Lower lobe of right lung (tissue), 2 donors: ENCODE measurements at regions not wholly inside any gene's neighbourhood (a gene's known extent, or its start where the extent isn't known, plus 50 kb on each side); places are given as distances from the start of the nearest gene placed in this dataset.

ENCODE experiments used
- ATAC-seq, 2 donors: fragments of 200-7000 bp; cut with Tn5 transposase; one replicate each; pipeline ENCODE4 v1.9.1; 2020 to 2022; ENCODE audit warnings: mild to moderate bottlenecking in 2 of 2, moderate library complexity in 2 of 2
- DNase-seq: peaks from one replicate; pipeline ENCODE4 v3.0.0-alpha.2; 2020
- H3K27ac ChIP-seq: fragments of 200-600 bp; one replicate; pipeline ENCODE4 v1.8.0; 2022
- H3K27me3 ChIP-seq: fragments of 200-600 bp; one replicate; pipeline ENCODE4 v1.8.0; 2022; ENCODE audit warnings: low read depth
- H3K36me3 ChIP-seq: fragments of 200-600 bp; one replicate; pipeline ENCODE4 v1.8.0; 2022; ENCODE audit warnings: mild to moderate bottlenecking
- H3K4me1 ChIP-seq: fragments of 200-600 bp; one replicate; pipeline ENCODE4 v1.8.0; 2022
- H3K4me3 ChIP-seq: fragments of 200-600 bp; one replicate; pipeline ENCODE4 v1.8.0; 2022; ENCODE audit warnings: mild to moderate bottlenecking
- H3K9me3 ChIP-seq: fragments of 200-600 bp; one replicate; pipeline ENCODE4 v1.8.0; 2022
- intact Hi-C: fragments of 100-400 bp; cut with DNase I; formaldehyde crosslinking; loops from one replicate; pipeline ENCODE4 v1.11.0; 2022
- TF ChIP-seq, protein P1 (sequence below): fragments of 200-600 bp; IDR thresholded peaks from one replicate; pipeline ENCODE4 v1.8.0; 2022; ENCODE audit warnings: antibody characterized with exemption, mild to moderate bottlenecking
- donor health status: DM: no; HTN: yes; CAD: no; lungs with severe emphysema.

DNA sequence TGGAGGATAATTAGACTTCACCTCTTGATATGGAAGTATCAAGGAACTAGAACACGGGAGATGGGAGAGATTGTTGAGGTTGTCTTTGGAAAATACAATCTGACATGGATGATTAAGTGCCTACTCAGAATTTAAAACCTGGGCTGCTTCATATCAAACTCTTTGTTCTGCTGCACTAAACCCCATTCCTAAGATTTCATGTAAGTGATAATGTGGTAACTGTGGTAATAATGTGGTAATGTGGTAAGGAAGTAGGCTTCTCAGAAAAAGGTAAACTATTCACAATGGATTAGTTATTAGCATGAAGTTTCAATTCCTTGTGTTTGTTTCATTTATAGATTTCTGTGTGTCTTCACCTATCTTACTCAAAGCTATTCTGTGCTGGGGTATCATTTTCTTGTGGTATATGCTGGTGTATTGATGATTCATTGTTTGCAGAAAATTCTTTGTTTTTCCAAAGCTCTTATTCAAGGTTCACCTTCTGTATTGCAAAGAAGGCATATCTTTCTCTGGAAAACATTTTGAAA lies 129.9 kb upstream of the TAC1 start:
- H3K4me3 ChIP-seq, result no peak overlapping the region
- H3K36me3 ChIP-seq, result no peaks in the 10 kb centered on the region
- H3K4me1 ChIP-seq, result no peaks in the 10 kb centered on the region
- H3K9me3 ChIP-seq, result no peaks in the 10 kb centered on the region
- ATAC-seq (no peak), DNase-seq (no peak)
- intact Hi-C loops, result no loop called here
- H3K27me3 ChIP-seq, result no peaks in the 10 kb centered on the region
- no peak overlapping the region for H3K27ac ChIP-seq
- TF ChIP-seq, protein P1, sequence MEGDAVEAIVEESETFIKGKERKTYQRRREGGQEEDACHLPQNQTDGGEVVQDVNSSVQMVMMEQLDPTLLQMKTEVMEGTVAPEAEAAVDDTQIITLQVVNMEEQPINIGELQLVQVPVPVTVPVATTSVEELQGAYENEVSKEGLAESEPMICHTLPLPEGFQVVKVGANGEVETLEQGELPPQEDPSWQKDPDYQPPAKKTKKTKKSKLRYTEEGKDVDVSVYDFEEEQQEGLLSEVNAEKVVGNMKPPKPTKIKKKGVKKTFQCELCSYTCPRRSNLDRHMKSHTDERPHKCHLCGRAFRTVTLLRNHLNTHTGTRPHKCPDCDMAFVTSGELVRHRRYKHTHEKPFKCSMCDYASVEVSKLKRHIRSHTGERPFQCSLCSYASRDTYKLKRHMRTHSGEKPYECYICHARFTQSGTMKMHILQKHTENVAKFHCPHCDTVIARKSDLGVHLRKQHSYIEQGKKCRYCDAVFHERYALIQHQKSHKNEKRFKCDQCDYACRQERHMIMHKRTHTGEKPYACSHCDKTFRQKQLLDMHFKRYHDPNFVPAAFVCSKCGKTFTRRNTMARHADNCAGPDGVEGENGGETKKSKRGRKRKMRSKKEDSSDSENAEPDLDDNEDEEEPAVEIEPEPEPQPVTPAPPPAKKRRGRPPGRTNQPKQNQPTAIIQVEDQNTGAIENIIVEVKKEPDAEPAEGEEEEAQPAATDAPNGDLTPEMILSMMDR, result no peak

DNA sequence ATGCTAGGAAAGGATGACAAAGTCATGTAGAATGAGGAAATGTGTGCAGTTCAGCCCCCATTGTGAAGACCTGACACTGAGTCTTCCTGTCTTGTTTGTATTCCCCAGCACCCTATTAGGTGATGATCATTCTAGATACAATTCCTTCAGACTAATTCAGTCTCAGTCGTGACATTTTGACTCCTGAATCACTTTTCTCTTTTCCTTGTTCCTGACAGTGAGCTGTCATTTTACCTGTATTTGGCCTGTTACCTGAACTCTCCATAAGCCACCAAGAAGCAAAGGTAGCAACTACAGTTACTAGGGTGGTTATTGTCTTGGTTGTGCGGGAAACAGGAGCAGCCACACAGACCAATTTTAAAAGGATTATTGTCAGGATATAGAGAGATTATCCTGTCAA lies 111.4 kb upstream of the TAC1 start:
- Histone ChIP-seq H3K27ac (no peak overlapping the region), H3K27me3 (no peaks in the 10 kb centered on the region), H3K4me3 (no peak overlapping the region), H3K4me1 (no peaks in the 10 kb centered on the region), H3K36me3 (no peaks in the 10 kb centered on the region), H3K9me3 (no peaks in the 10 kb centered on the region)
- ATAC-seq (no peak), DNase-seq (no peak)
- TF ChIP-seq, protein P1, result no peak
- intact Hi-C loops, result no loop called here

DNA sequence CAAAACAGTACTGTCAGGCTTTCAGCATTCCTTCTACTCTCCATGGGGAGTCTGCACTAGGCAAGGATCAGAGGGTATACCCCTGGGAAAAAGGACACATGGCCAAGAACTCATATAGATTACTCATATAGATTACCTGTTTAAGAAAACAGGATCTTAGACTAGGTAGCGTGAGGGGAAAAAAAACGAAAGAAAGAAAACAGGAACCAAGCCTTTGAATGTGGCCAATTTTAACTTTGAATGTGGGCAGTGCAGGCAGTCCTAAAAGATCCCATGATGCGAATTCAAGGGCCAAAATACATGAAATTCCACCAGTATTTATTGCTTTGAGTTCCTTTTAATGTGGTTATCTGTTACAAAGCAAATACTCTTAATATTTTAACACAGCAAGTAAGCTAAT lies 108.6 kb upstream of the TAC1 start:
- no peaks in the 10 kb centered on the region for H3K4me1 ChIP-seq
- TF ChIP-seq, protein P1, result no peak
- intact Hi-C loops, result no loop called here

DNA sequence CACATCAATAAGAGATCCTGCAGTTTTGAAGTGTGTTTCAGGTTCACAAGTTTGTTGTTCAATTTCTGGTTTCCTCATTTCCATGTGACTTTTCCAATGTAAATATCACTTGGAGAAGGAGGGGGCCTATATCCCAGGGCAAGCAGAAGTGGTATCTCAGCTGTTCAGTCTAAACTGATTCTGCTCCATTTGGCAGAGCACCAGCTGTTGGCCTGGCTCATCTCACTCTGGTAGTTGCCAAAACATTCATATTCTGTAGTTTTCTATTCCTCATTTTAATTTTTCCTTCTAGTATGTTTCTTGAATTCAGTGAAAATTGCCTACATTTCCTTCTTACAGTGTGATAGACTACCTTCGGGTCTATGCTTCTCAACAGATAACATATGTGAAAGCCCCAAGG lies 101.8 kb upstream of the TAC1 start:
- ATAC-seq, result no peak
- intact Hi-C loops, result no loop called here
- Histone ChIP-seq H3K9me3 (no peaks in the 10 kb centered on the region), H3K27ac (no peak overlapping the region), H3K27me3 (no peaks in the 10 kb centered on the region), H3K36me3 (no peaks in the 10 kb centered on the region), H3K4me3 (no peak overlapping the region), H3K4me1 (no peaks in the 10 kb centered on the region)
- TF ChIP-seq, protein P1, result no peak
- DNase-seq, result no peak

More for the DNA sequence above, 108.6 kb upstream of the TAC1 start:
- Histone ChIP-seq H3K27me3 (no peaks in the 10 kb centered on the region), H3K36me3 (no peaks in the 10 kb centered on the region), H3K4me3 (no peak overlapping the region), H3K9me3 (no peaks in the 10 kb centered on the region), H3K27ac (no peak overlapping the region)
- DNase-seq, result no peak
- ATAC-seq, result no peak

DNA sequence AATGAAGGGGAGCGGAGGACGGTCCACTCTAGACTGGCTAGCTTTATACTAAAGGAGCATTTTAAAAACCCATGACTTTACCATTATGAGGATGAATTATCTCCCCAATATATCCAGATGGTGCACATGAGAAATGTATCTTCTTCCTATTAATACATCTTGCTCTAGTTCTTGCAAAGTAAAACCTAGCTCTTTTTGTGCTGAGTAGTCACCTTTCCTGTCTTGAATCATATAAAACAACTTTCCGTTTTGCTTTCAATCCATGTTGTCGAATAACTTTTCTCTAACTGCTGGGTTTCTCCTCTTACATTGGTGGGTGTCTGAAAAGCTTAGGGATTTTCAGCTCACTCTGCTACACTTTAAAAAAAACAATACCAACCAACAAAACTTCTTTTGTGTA lies 96.3 kb upstream of the TAC1 start:
- intact Hi-C loops, result no loop called here
- ATAC-seq (no peak), DNase-seq (no peak)
- Histone ChIP-seq H3K27ac (no peak overlapping the region), H3K9me3 (no peaks in the 10 kb centered on the region), H3K4me3 (no peak overlapping the region), H3K36me3 (no peaks in the 10 kb centered on the region), H3K27me3 (no peaks in the 10 kb centered on the region), H3K4me1 (no peaks in the 10 kb centered on the region)
- TF ChIP-seq, protein P1, result no peak

DNA sequence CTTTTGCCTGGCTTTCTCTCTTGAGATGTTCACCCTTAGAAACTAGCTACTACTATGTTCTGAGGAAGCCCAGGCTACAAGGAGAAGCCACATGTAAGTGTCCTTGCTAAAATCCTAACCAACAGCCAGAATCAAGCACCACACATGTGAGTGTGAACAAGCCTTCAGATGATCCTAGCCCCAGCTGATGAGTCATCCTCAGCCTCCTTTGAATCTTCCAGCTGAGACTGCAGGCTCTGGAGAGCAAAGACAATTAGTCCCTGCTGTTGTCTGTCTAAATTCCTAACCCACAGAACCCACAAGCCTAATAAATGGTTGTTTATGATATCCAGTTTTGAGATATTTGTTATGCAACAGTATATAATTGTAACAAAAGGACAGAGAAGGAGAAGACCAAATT lies 92.8 kb upstream of the TAC1 start:
- DNase-seq (no peak), ATAC-seq (no peak)
- Histone ChIP-seq H3K4me3 (no peak overlapping the region), H3K9me3 (no peaks in the 10 kb centered on the region), H3K27me3 (no peaks in the 10 kb centered on the region), H3K36me3 (no peaks in the 10 kb centered on the region), H3K27ac (no peak overlapping the region), H3K4me1 (no peaks in the 10 kb centered on the region)
- TF ChIP-seq, protein P1, result no peak
- intact Hi-C loops, result no loop called here
